Loucy (cell line): ENCODE measurements at regions not wholly inside any gene's neighbourhood (a gene's known extent, or its start where the extent isn't known, plus 50 kb on each side); places are given as distances from the start of the nearest gene placed in this dataset.

ENCODE experiments used
- H2AFZ ChIP-seq: fragments of 200-600 bp; sonication (generic); 2 replicates; pipeline ENCODE4 v1.6.0; 2016; ENCODE audit warnings: antibody characterized with exemption, mild to moderate bottlenecking, low read length, moderate library complexity
- H3F3A ChIP-seq: fragments of 200-600 bp; 2 replicates; pipeline ENCODE4 v1.6.0; 2016; ENCODE audit warnings: antibody characterized with exemption, low read depth, mild to moderate bottlenecking
- H3K27me3 ChIP-seq: fragments of 200-600 bp; sonication (generic); 2 replicates; pipeline ENCODE4 v1.6.1; 2014; ENCODE audit warnings: low read length, mild to moderate bottlenecking; ENCODE audit not compliant: insufficient read depth, poor library complexity, severe bottlenecking
- H3K36me3 ChIP-seq: fragments of 200-600 bp; sonication (generic); 2 replicates; pipeline ENCODE4 v1.6.1; 2016; ENCODE audit warnings: low read length; ENCODE audit not compliant: insufficient read depth
- H3K4me1 ChIP-seq: fragments of 200-600 bp; sonication (generic); 2 replicates; pipeline ENCODE4 v1.5.1; 2014; ENCODE audit warnings: low read length, mild to moderate bottlenecking; ENCODE audit not compliant: insufficient read depth, poor library complexity, severe bottlenecking
- H3K4me2 ChIP-seq: fragments of 200-600 bp; sonication (generic); 2 replicates; pipeline ENCODE4 v1.6.0; 2014; ENCODE audit warnings: antibody characterized with exemption, low read length, low read depth, mild to moderate bottlenecking; ENCODE audit not compliant: poor library complexity, severe bottlenecking
- H3K4me3 ChIP-seq: fragments of 200-600 bp; sonication (generic); 2 replicates; pipeline ENCODE4 v1.5.1; 2014; ENCODE audit warnings: low read length, mild to moderate bottlenecking, mixed read lengths; ENCODE audit not compliant: poor library complexity, severe bottlenecking
- H3K79me2 ChIP-seq: fragments of 200-600 bp; sonication (generic); 2 replicates; pipeline ENCODE4 v1.6.1; 2014; ENCODE audit warnings: low read length; ENCODE audit not compliant: insufficient read depth
- H3K9ac ChIP-seq: fragments of 200-600 bp; sonication (generic); 2 replicates; pipeline ENCODE4 v1.6.0; 2014; ENCODE audit warnings: mild to moderate bottlenecking, low read depth, low read length, moderate library complexity; ENCODE audit not compliant: poor library complexity, severe bottlenecking
- H3K9me2 ChIP-seq: fragments of 200-600 bp; sonication (generic); replicated peaks from 2 replicates; pipeline ENCODE4 v1.6.1; 2016; ENCODE audit warnings: low read depth, low read length, mixed read lengths
- H3K9me3 ChIP-seq: fragments of 200-600 bp; sonication (generic); 2 replicates; pipeline ENCODE4 v1.6.1; 2014; ENCODE audit warnings: mild to moderate bottlenecking, antibody characterized with exemption, low read length, low read depth; ENCODE audit not compliant: insufficient read depth
- H4K20me1 ChIP-seq: fragments of 200-600 bp; sonication (generic); 2 replicates; pipeline ENCODE4 v1.6.0; 2014; ENCODE audit warnings: antibody characterized with exemption, low read length, mild to moderate bottlenecking; ENCODE audit not compliant: insufficient read depth, poor library complexity, severe bottlenecking
- CTCF ChIP-seq: fragments of 200-600 bp; sonication (generic); conservative IDR thresholded peaks from 2 replicates; pipeline ENCODE4 v1.5.1; 2014; ENCODE audit warnings: mild to moderate bottlenecking, antibody characterized with exemption, low read length
- EZH2phosphoT487 ChIP-seq: fragments of 200-600 bp; IDR thresholded peaks from 2 replicates; pipeline ENCODE4 v1.6.1; 2018; ENCODE audit warnings: antibody characterized with exemption, mild to moderate bottlenecking, moderate library complexity, borderline replicate concordance

- Histone ChIP-seq H3K9ac (no peak overlapping the region), H3K36me3 (no peaks in the 10 kb centered on the region), H3K4me3 (no peak overlapping the region), H3K9me3 (peaks cover 3% of the 10 kb centered on the region; the same call in 1 of the 2 replicates), H3F3A (no peaks in the 10 kb centered on the region), H3K4me1 (no peaks in the 10 kb centered on the region), H3K9me2 (no peaks in the 10 kb centered on the region), H3K27me3 (no peaks in the 10 kb centered on the region), H2AFZ (no peak overlapping the region), H3K79me2 (no peaks in the 10 kb centered on the region), H3K4me2 (no peak overlapping the region), H4K20me1 (no peaks in the 10 kb centered on the region)
- TF ChIP-seq EZH2phosphoT487 (no peak), CTCF (no peak)
Measured at GRCh38 chr1:5572794-5573193, 419.4 kb downstream of the NPHP4 start.

- Histone ChIP-seq H3K27me3 (no peaks in the 10 kb centered on the region), H4K20me1 (no peaks in the 10 kb centered on the region), H3K4me2 (no peak overlapping the region), H3K4me1 (no peaks in the 10 kb centered on the region), H3F3A (no peaks in the 10 kb centered on the region), H3K79me2 (no peaks in the 10 kb centered on the region), H2AFZ (no peak overlapping the region), H3K9ac (no peak overlapping the region), H3K36me3 (no peaks in the 10 kb centered on the region), H3K4me3 (no peak overlapping the region), H3K9me2 (no peaks in the 10 kb centered on the region), H3K9me3 (peaks cover 3% of the 10 kb centered on the region; the same call in 1 of the 2 replicates)
- TF ChIP-seq CTCF: no peak
- TF ChIP-seq EZH2phosphoT487: no peak
Measured at GRCh38 chr1:5571861-5572401, 420.3 kb downstream of the NPHP4 start.

- Histone ChIP-seq H3K4me3 (no peak overlapping the region), H3K9me2 (no peaks in the 10 kb centered on the region), H3K79me2 (no peaks in the 10 kb centered on the region), H3K9me3 (peaks cover 3% of the 10 kb centered on the region; the same call in 1 of the 2 replicates), H3K4me2 (no peak overlapping the region), H3K4me1 (no peaks in the 10 kb centered on the region), H3K9ac (no peak overlapping the region), H3K36me3 (no peaks in the 10 kb centered on the region), H4K20me1 (no peaks in the 10 kb centered on the region), H3K27me3 (no peaks in the 10 kb centered on the region), H2AFZ (no peak overlapping the region), H3F3A (no peaks in the 10 kb centered on the region)
- TF ChIP-seq EZH2phosphoT487 (no peak), CTCF (no peak)
Measured at GRCh38 chr1:5571438-5571837, 420.8 kb downstream of the NPHP4 start.
